ENCODE measurements at regions not wholly inside any gene's neighbourhood (a gene's known extent, or its start where the extent isn't known, plus 50 kb on each side); places are given as distances from the start of the nearest gene placed in this dataset.

DNA sequence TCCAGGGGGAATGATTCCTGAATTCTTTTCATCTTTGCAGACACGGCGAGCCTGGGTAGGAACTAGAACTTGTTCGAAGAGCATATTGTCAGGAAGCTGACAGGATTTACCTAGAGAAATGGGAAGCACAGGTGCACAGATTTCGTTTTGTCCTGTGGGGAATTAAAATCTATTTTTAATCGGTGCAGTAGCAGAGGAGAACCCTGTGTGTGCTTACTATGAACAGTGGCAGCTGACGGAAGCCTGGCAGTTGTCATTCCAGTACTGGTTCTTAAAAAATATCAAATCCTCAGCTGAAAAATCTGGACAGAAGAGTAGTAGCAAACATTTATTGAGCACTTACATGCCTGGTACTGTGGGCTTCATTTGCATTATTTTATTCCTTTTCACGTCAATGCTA, 609.0 kb downstream of the QKI start:
- intact Hi-C loops (cut with DNase I), result no loop called here

GRCh38 chr6:164022632-164023031, 608.1 kb downstream of the QKI start:
- Histone ChIP-seq H3K9me3 (no peaks in the 10 kb centered on the region), H3K36me3 (no peaks in the 10 kb centered on the region), H3K27me3 (no peaks in the 10 kb centered on the region), H3K27ac (no peak overlapping the region), H3K4me1 (no peaks in the 10 kb centered on the region), H3K4me3 (no peak overlapping the region)
- ATAC-seq, result no peak
- TF ChIP-seq CTCF (IDR thresholded peaks at IDR 0.05), result no peak
- intact Hi-C loops (cut with DNase I), result no loop called here
- DNase-seq, result no peak

More for the DNA sequence above, 609.0 kb downstream of the QKI start:
- Histone ChIP-seq H3K9me3 (no peaks in the 10 kb centered on the region), H3K4me1 (no peaks in the 10 kb centered on the region), H3K36me3 (no peaks in the 10 kb centered on the region), H3K27me3 (no peaks in the 10 kb centered on the region), H3K27ac (no peak overlapping the region), H3K4me3 (no peak overlapping the region)
- ATAC-seq (no peak), DNase-seq (no peak)
- no peak for TF ChIP-seq CTCF (IDR thresholded peaks at IDR 0.05)

- Histone ChIP-seq H3K4me1 (no peaks in the 10 kb centered on the region), H3K4me3 (no peak overlapping the region), H3K27me3 (no peaks in the 10 kb centered on the region), H3K9me3 (no peaks in the 10 kb centered on the region), H3K36me3 (no peaks in the 10 kb centered on the region), H3K27ac (no peak overlapping the region)
- intact Hi-C loops (cut with DNase I), result no loop called here
- no peak for TF ChIP-seq CTCF (IDR thresholded peaks at IDR 0.05)
- DNase-seq, result no peak
- ATAC-seq, result no peak
Observed at GRCh38 chr6:164021589-164022250, 607.2 kb downstream of the QKI start.

DNA sequence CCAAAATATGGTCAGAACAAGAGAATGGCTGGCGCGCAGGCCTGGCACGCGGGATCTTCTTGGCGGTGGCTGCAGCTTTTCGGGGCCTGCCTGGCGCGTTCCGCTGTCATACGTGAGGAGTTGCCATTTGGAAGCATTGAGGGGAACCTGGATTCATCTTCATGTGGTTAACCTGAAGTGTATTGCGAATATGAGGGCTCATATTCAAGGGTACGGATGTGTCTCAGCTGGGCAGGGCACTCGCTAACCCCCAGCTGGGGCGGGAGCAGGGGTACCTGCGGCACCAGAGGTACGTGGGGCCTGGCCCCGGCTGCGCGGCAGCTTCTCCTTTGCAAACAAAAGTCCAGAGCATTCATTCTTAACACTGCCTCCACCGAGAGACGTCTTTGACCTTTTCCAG, 605.6 kb downstream of the QKI start:
- H3K36me3 ChIP-seq, result no peaks in the 10 kb centered on the region
- H3K4me3 ChIP-seq, result no peak overlapping the region
- intact Hi-C loops (cut with DNase I), result no loop called here
- ATAC-seq (no peak), DNase-seq (no peak)
- H3K27me3 ChIP-seq, result no peaks in the 10 kb centered on the region
- H3K4me1 ChIP-seq, result no peaks in the 10 kb centered on the region
- no peak overlapping the region for H3K27ac ChIP-seq
- TF ChIP-seq CTCF (IDR thresholded peaks at IDR 0.05), result no peak
- H3K9me3 ChIP-seq, result no peaks in the 10 kb centered on the region

DNA sequence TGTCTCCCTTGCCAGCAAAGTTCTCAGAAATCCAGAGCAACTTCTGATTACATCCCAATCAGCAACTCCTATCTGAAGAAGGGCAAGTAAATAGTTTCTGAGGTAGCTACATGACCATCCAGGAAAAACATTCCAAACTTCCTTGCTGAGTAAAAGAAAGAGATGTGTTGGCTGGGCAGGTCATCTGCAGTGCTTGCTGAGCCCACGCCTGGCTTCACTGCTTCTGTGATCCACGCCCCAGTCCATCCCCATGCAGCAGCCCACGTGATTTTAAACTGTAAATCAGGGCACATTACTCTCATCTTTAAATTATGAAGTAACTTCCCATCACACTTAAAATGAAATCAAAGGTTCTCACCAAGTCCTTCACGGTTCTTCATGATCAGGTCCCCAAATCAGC, 603.6 kb downstream of the QKI start:
- H3K4me3 ChIP-seq, result no peak overlapping the region
- no peaks in the 10 kb centered on the region for H3K27me3 ChIP-seq
- no peak for TF ChIP-seq CTCF (IDR thresholded peaks at IDR 0.05)
- DNase-seq (no peak), ATAC-seq (no peak)
- no peak overlapping the region for H3K27ac ChIP-seq
- no peaks in the 10 kb centered on the region for H3K4me1 ChIP-seq
- H3K9me3 ChIP-seq, result no peaks in the 10 kb centered on the region
- no peaks in the 10 kb centered on the region for H3K36me3 ChIP-seq
- intact Hi-C loops (cut with DNase I), result no loop called here

DNA sequence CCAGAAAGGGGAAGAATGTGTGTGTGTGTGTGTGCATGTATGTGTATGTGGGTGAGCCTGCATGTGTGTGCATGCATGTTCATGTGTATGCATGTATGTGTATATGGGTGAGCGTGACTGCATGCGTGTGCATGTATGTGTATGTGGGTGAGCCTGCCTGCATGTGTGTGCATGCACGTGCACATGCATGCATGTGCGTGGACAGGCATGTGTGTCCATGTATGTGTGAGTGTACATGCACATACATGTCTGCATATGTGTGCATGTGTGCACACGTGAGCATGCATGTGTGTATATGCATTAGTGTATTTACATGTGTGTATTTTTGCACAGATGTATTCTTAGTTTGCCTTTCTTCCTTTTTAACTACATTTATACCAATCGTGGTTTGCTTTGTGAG, 601.5 kb downstream of the QKI start:
- Histone ChIP-seq H3K27me3 (no peaks in the 10 kb centered on the region), H3K36me3 (no peaks in the 10 kb centered on the region), H3K4me1 (no peaks in the 10 kb centered on the region), H3K27ac (no peak overlapping the region), H3K9me3 (no peaks in the 10 kb centered on the region), H3K4me3 (no peak overlapping the region)
- intact Hi-C loops (cut with DNase I), result no loop called here
- ATAC-seq (no peak), DNase-seq (no peak)
- TF ChIP-seq CTCF (IDR thresholded peaks at IDR 0.05), result no peak
